ENCODE measurements at regions not wholly inside any gene's neighbourhood (a gene's known extent, or its start where the extent isn't known, plus 50 kb on each side); places are given as distances from the start of the nearest gene placed in this dataset.

DNA sequence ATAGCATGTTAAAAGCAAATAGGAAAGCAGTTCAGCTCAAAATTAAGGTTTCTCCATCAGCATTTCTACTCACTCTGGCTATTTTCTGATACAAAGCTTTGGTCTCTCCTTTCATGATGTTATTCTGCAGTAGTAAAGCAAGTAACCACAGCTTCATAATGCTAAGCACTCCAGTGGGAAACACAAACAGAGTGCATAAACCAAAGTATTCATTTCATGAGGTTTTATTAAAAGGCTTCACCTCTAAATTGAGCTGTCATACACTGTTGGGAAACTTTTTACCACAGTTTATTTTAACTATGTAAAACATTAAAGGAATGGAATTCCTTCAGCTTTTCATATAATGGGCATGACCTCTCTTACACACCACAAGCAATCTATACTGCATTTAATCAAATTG lies 157.9 kb upstream of the LMO3 start:
- H3K9me3 ChIP-seq, result no peaks in the 10 kb centered on the region
- in situ Hi-C loops (cut with MboI; ENCODE audit: low pct_ligation_motif_present in 1 of 4, low pct_unique_long_range_greater_than_20kb in 1 of 4, low sequenced_read_pairs in 3 of 4), result no loop called here
- H3K4me3 ChIP-seq, result no peak overlapping the region
- H3K27me3 ChIP-seq, result no peaks in the 10 kb centered on the region
- H3K27ac ChIP-seq, result no peak overlapping the region
- DNase-seq, result no peak
- intact Hi-C loops (cut with DNase I; ENCODE audit: low total_unique reads), result no loop called here
- TF ChIP-seq EP300 (IDR thresholded peaks at IDR 0.05; ENCODE audit: low read depth) (no peak), POLR2AphosphoS5 (IDR thresholded peaks at IDR 0.05) (no peak), POLR2A (IDR thresholded peaks at IDR 0.05) (no peak)
- TF ChIP-seq, protein P1, sequence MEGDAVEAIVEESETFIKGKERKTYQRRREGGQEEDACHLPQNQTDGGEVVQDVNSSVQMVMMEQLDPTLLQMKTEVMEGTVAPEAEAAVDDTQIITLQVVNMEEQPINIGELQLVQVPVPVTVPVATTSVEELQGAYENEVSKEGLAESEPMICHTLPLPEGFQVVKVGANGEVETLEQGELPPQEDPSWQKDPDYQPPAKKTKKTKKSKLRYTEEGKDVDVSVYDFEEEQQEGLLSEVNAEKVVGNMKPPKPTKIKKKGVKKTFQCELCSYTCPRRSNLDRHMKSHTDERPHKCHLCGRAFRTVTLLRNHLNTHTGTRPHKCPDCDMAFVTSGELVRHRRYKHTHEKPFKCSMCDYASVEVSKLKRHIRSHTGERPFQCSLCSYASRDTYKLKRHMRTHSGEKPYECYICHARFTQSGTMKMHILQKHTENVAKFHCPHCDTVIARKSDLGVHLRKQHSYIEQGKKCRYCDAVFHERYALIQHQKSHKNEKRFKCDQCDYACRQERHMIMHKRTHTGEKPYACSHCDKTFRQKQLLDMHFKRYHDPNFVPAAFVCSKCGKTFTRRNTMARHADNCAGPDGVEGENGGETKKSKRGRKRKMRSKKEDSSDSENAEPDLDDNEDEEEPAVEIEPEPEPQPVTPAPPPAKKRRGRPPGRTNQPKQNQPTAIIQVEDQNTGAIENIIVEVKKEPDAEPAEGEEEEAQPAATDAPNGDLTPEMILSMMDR (IDR thresholded peaks at IDR 0.05), result no peak
- H3K4me1 ChIP-seq, result no peaks in the 10 kb centered on the region
- no peaks in the 10 kb centered on the region for H3K36me3 ChIP-seq

DNA sequence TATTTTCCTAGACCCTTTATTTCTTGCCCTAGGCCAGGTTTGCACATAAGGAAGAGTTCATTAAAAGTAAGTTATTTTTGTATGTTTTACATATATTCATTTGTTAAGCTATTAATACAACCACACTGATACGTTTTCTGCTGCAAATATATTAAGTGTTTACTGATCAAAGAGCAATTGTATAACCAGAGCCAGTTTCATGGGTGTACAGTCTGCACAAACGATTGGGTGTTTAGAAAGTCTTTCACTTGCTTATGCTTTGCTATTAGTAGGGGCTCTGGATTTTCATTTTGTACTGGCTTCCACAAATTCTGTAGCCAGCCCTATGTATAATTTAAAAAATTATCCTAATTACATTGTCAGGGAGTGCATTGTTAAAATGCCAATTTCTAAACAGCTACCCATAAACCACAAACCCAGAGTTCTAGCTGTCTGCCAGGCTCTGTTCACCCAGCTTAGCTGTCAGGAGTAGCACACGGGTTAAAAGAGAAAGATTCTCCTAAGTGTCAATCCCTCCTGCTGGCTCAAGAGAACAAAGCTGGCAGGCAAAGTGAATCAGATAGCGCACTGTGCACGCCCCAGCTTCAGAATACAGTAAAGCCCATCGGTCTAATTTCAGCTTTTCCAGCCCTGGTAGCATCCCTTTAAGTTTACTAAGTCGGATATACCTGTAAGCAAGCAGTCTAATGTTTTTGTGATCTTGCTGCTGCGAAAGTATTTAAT lies 151.0 kb upstream of the LMO3 start:
- intact Hi-C loops (cut with DNase I; ENCODE audit: low total_unique reads), result no loop called here
- DNase-seq, result no peak

DNA sequence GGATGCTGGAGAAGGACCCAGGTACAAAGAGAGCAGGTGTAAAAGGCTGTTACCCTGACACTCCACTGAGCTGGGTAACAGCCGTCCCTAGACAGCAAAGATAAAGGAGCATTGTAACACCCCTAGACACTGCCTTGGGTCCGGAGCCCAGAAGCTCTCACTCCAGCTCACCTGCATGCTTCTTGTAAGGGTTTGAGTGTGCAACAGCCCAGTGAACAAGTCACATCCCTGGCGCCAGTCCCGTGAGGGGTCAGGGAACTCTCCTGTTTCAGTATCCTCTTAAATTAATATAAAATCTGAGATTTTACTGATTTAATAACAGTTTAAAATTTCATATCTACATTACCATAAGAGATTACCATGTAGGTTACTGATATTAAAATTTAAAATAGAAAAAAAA lies 124.8 kb upstream of the LMO3 start:
- intact Hi-C loops (cut with DNase I; ENCODE audit: low total_unique reads), result no loop called here
- DNase-seq, result no peak
- H3K27ac ChIP-seq, result no peak overlapping the region
- WGBS, 2 donors (ENCODE audit: low coverage in 1 of 2), result 80 to 90% methylated on average over 2 to 4 of the region's 4 CpGs
- no peak overlapping the region for H3K4me3 ChIP-seq
- no peaks in the 10 kb centered on the region for H3K9me3 ChIP-seq
- no peak for TF ChIP-seq POLR2A (IDR thresholded peaks at IDR 0.05)
- no peak for TF ChIP-seq EP300 (IDR thresholded peaks at IDR 0.05; ENCODE audit: low read depth)
- TF ChIP-seq, protein P1 (IDR thresholded peaks at IDR 0.05), result no peak
- no peak for TF ChIP-seq POLR2AphosphoS5 (IDR thresholded peaks at IDR 0.05)
- H3K4me1 ChIP-seq, result no peaks in the 10 kb centered on the region
- H3K27me3 ChIP-seq, result no peaks in the 10 kb centered on the region
- H3K36me3 ChIP-seq, result no peaks in the 10 kb centered on the region
- in situ Hi-C loops (cut with MboI; ENCODE audit: low pct_ligation_motif_present in 1 of 4, low pct_unique_long_range_greater_than_20kb in 1 of 4, low sequenced_read_pairs in 3 of 4), result no loop called here

More for the DNA sequence above, 151.0 kb upstream of the LMO3 start:
- Histone ChIP-seq H3K27ac (no peak overlapping the region), H3K36me3 (no peaks in the 10 kb centered on the region), H3K4me1 (no peaks in the 10 kb centered on the region), H3K9me3 (no peaks in the 10 kb centered on the region), H3K4me3 (no peak overlapping the region), H3K27me3 (no peaks in the 10 kb centered on the region)
- in situ Hi-C loops (cut with MboI; ENCODE audit: low pct_ligation_motif_present in 1 of 4, low pct_unique_long_range_greater_than_20kb in 1 of 4, low sequenced_read_pairs in 3 of 4), result no loop called here
- TF ChIP-seq EP300 (IDR thresholded peaks at IDR 0.05; ENCODE audit: low read depth), result no peak
- no peak for TF ChIP-seq POLR2AphosphoS5 (IDR thresholded peaks at IDR 0.05)
- TF ChIP-seq POLR2A (IDR thresholded peaks at IDR 0.05), result no peak
- TF ChIP-seq, protein P1 (IDR thresholded peaks at IDR 0.05), result no peak
- WGBS, 2 donors (ENCODE audit: low coverage in 1 of 2), result 47 to 49% methylated on average over 7 to 8 of the region's 8 CpGs

DNA sequence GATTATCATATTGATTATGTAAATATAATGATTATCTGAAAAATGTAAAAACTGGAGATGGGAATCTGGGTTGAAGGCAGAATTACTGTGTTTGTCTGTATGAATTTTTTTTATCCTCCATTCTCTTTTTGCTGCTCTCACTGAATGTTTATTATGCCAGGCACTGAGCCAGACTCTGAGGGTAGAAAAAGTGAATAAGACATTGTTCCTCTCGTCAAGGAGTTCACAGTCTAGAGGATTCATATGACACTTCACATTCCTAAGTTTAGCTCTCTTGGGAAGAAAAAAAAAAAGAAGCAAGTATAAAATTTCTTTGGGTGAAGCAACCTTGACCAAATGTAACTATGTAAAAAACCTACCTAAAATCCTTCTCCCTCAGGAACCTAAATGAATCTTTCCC lies 120.9 kb upstream of the LMO3 start:
- intact Hi-C loops (cut with DNase I; ENCODE audit: low total_unique reads) (no loop called here), in situ Hi-C loops (cut with MboI; ENCODE audit: low pct_ligation_motif_present in 1 of 4, low pct_unique_long_range_greater_than_20kb in 1 of 4, low sequenced_read_pairs in 3 of 4) (no loop called here)
- no peak overlapping the region for H3K27ac ChIP-seq
- TF ChIP-seq, protein P1 (IDR thresholded peaks at IDR 0.05), result no peak
- TF ChIP-seq EP300 (IDR thresholded peaks at IDR 0.05; ENCODE audit: low read depth) (no peak), POLR2AphosphoS5 (IDR thresholded peaks at IDR 0.05) (no peak), POLR2A (IDR thresholded peaks at IDR 0.05) (no peak)
- H3K9me3 ChIP-seq, result no peaks in the 10 kb centered on the region
- H3K27me3 ChIP-seq, result no peaks in the 10 kb centered on the region
- H3K4me3 ChIP-seq, result no peak overlapping the region
- H3K4me1 ChIP-seq, result no peaks in the 10 kb centered on the region
- DNase-seq, result no peak
- no peaks in the 10 kb centered on the region for H3K36me3 ChIP-seq
- 16 to 18% methylated on average over 1 of the region's 1 CpG for WGBS, 2 donors (ENCODE audit: low coverage in 1 of 2)

Measured in transverse colon (tissue), 4 donors.